ENCODE measurements at regions not wholly inside any gene's neighbourhood (a gene's known extent, or its start where the extent isn't known, plus 50 kb on each side); places are given as distances from the start of the nearest gene placed in this dataset.

GRCh38 chr6:144718431-144718830, 433.3 kb downstream of the UTRN start:
- TF ChIP-seq CTCF (IDR thresholded peaks at IDR 0.05; ENCODE audit: insufficient read depth, low read depth, low read length): no peak
- DNase-seq (ENCODE audit: low read depth): no peak
- no peak overlapping the region for H3K4me3 ChIP-seq (ENCODE audit: low read depth, low read length)

GRCh38 chr6:144721232-144721631, 436.1 kb downstream of the UTRN start:
- no peak for DNase-seq (ENCODE audit: low read depth)
- H3K4me3 ChIP-seq (ENCODE audit: low read depth, low read length): no peak overlapping the region
- no peak for TF ChIP-seq CTCF (IDR thresholded peaks at IDR 0.05; ENCODE audit: insufficient read depth, low read depth, low read length)

DNA sequence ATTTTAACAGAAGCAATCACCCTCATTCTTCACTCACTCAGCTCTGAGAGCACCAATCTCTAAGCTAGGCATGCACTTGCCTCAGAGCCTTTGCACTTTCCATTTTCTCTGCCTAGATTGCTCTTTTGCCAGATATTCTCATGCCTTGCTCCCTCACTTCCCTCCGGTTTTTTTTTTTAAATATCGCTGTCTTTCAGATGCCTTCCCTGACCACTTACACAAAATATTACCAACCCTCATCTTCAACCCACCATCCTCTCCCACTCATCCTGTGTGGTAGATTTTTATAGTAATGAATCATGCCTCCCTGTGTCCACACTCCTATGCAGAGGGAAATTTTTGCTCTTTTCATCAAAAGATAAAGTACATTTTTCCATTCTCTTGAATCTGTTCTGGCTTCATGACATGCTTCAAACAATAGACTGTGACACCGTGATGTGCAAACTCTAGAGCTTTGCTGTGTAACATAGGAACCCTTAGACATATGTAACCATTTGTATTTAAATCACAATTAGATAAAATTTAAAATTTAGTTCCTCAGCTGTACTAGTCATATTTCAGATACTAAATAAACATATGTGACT, 437.1 kb downstream of the UTRN start:
- H3K4me3 ChIP-seq (ENCODE audit: low read depth, low read length): no peak overlapping the region
- no peak for TF ChIP-seq CTCF (IDR thresholded peaks at IDR 0.05; ENCODE audit: insufficient read depth, low read depth, low read length)
- DNase-seq (ENCODE audit: low read depth): no peak

DNA sequence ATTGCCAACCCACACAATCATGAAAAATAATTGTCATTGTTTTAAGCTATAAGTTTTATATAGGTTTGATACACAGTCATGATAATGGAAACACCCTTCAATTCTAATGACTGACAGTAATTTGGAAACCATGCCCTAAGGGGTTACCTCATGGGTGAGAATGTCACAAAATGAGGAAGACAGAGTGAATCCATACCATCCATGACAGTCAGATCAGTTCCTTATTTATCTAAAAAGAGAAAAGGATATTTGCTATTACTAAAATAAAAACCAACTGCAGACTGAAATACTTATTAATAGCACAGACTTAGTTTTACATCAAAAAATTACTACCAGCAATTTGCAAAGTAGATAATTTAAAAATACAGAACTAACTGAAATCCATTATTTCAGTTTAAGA, 437.8 kb downstream of the UTRN start:
- H3K4me3 ChIP-seq (ENCODE audit: low read depth, low read length): no peak overlapping the region
- DNase-seq (ENCODE audit: low read depth): no peak
- no peak for TF ChIP-seq CTCF (IDR thresholded peaks at IDR 0.05; ENCODE audit: insufficient read depth, low read depth, low read length)

- no peak overlapping the region for H3K4me3 ChIP-seq (ENCODE audit: low read depth, low read length)
- TF ChIP-seq CTCF (IDR thresholded peaks at IDR 0.05; ENCODE audit: insufficient read depth, low read depth, low read length): no peak
- no peak for DNase-seq (ENCODE audit: low read depth)
Measured at GRCh38 chr6:144723431-144723830, 438.3 kb downstream of the UTRN start.

GRCh38 chr6:144724818-144725217, 439.7 kb downstream of the UTRN start:
- no peak for DNase-seq (ENCODE audit: low read depth)
- H3K4me3 ChIP-seq (ENCODE audit: low read depth, low read length): no peak overlapping the region
- no peak for TF ChIP-seq CTCF (IDR thresholded peaks at IDR 0.05; ENCODE audit: insufficient read depth, low read depth, low read length)

Measured in fibroblast of villous mesenchyme (primary cell).